ENCODE measurements at regions not wholly inside any gene's neighbourhood (a gene's known extent, or its start where the extent isn't known, plus 50 kb on each side); places are given as distances from the start of the nearest gene placed in this dataset.
A peak's percentile ranks its signal among the peaks of the same experiment; 100 is the strongest.

DNA sequence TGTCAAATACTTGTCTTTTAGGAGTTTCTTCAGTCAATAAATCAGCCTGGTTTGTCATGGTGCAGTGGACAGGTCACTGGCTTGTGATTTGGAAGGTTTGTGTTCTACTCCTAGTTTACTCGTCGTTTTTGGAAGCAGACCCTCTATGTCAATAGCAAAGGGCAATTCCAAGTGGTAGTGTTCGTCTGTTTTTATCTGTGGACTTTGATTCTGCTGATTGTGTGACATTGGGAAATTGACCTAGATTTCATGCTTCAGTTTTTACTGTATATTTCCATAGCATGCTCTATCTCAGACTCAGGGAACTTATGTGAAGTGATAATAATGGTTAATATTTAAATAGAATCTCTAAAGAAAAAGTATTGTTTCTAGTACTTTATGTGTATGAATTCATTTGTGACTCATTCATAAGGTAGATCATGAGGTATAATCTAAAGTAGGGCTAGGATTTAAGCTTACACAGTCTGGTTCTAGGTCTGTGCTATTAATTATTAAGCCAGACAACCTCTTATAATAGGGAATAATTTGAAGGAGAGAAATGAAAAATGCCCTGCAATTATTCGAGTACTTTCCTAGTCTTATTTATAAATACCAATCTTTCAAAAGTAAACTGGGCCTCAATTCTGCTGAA lies 198.1 kb downstream of the REEP3 start:
- Histone ChIP-seq H3K9me3 (replicated peaks; ENCODE audit: insufficient read depth, low read length) (no peaks in the 10 kb centered on the region), H3K27ac (ENCODE audit: low read length) (no peak overlapping the region), H3K9ac (ENCODE audit: low read length) (no peak overlapping the region), H3K4me1 (ENCODE audit: low read length) (no peaks in the 10 kb centered on the region), H3K4me3 (ENCODE audit: low read length) (no peak overlapping the region), H3K27me3 (replicated peaks; ENCODE audit: insufficient read depth, low read length) (no peaks in the 10 kb centered on the region), H3K36me3 (replicated peaks; ENCODE audit: insufficient read depth, low read length) (no peaks in the 10 kb centered on the region), H3K79me2 (ENCODE audit: low read length) (no peaks in the 10 kb centered on the region), H3F3A (ENCODE audit: insufficient read depth, low read length) (no peaks in the 10 kb centered on the region), H3K4me2 (ENCODE audit: low read depth, low read length) (no peak overlapping the region), H3K9me2 (replicated peaks; ENCODE audit: insufficient read depth, low read length) (no peaks in the 10 kb centered on the region), H4K20me1 (ENCODE audit: insufficient read depth, low read length) (no peaks in the 10 kb centered on the region), H2AFZ (ENCODE audit: low read length) (no peak overlapping the region)
- TF ChIP-seq, protein P1, sequence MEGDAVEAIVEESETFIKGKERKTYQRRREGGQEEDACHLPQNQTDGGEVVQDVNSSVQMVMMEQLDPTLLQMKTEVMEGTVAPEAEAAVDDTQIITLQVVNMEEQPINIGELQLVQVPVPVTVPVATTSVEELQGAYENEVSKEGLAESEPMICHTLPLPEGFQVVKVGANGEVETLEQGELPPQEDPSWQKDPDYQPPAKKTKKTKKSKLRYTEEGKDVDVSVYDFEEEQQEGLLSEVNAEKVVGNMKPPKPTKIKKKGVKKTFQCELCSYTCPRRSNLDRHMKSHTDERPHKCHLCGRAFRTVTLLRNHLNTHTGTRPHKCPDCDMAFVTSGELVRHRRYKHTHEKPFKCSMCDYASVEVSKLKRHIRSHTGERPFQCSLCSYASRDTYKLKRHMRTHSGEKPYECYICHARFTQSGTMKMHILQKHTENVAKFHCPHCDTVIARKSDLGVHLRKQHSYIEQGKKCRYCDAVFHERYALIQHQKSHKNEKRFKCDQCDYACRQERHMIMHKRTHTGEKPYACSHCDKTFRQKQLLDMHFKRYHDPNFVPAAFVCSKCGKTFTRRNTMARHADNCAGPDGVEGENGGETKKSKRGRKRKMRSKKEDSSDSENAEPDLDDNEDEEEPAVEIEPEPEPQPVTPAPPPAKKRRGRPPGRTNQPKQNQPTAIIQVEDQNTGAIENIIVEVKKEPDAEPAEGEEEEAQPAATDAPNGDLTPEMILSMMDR (IDR thresholded peaks at IDR 0.05; ENCODE audit: low read length) = no peak
- TF ChIP-seq EZH2phosphoT487 (IDR thresholded peaks at IDR 0.05; ENCODE audit: low read length) (no peak), EZH2 (optimal IDR thresholded peaks at IDR 0.05; ENCODE audit: low read depth, low read length) (no peak)
- DNase-seq = no peak

DNA sequence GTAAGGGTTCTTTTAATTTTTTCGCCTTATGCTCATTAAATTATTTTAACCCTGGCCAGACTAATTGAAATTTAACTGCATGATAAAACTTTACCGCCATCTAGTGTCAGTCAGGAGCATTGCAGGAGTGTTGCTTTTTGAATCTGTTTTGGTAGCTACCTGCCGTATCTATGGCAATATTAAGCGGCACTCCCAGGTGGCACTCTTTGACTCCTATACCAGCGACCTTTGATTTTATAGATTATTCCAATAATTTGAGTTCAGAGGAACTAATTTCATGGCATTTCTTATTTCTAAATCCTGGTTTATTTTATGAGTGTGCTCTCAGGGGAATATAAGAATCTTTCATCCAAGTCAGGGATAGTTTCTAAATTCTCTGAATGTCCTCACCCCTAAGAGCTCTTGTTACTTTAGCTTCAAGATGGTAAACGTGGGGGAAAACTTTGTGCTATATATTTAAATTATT lies 198.9 kb downstream of the REEP3 start:
- Histone ChIP-seq H2AFZ (ENCODE audit: low read length) (no peak overlapping the region), H3K36me3 (replicated peaks; ENCODE audit: insufficient read depth, low read length) (no peaks in the 10 kb centered on the region), H3K27me3 (replicated peaks; ENCODE audit: insufficient read depth, low read length) (no peaks in the 10 kb centered on the region), H3K4me2 (ENCODE audit: low read depth, low read length) (no peak overlapping the region), H3K4me1 (ENCODE audit: low read length) (no peaks in the 10 kb centered on the region), H3F3A (ENCODE audit: insufficient read depth, low read length) (no peaks in the 10 kb centered on the region), H3K9ac (ENCODE audit: low read length) (no peak overlapping the region), H3K4me3 (ENCODE audit: low read length) (no peak overlapping the region), H3K79me2 (ENCODE audit: low read length) (no peaks in the 10 kb centered on the region), H3K27ac (ENCODE audit: low read length) (no peak overlapping the region), H4K20me1 (ENCODE audit: insufficient read depth, low read length) (no peaks in the 10 kb centered on the region), H3K9me3 (replicated peaks; ENCODE audit: insufficient read depth, low read length) (no peaks in the 10 kb centered on the region), H3K9me2 (replicated peaks; ENCODE audit: insufficient read depth, low read length) (no peaks in the 10 kb centered on the region)
- no peak for TF ChIP-seq EZH2 (optimal IDR thresholded peaks at IDR 0.05; ENCODE audit: low read depth, low read length)
- TF ChIP-seq, protein P1 (IDR thresholded peaks at IDR 0.05; ENCODE audit: low read length) = peak; percentile 87
- DNase-seq = peak; percentile 62

DNA sequence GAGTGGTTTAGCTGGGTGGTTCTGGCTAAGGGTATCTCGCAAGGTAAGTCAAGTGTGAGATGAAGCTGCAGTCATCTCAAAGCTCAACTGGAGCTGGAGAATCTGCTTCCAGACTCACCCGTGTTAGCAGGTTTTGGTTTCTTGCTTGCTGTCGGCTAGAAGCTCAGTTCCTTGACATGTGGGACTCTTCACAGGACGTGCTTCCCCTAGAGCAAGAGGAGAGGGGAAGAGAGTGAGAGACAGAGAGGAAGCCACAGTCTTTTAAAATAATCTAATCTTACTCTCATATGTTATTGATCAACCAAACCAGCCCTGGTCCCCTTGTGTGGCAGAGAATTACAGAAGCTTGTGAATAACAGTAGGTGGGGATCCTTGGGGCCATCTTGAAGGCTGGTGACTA lies 199.5 kb downstream of the REEP3 start:
- Histone ChIP-seq H3K4me1 (ENCODE audit: low read length) (no peaks in the 10 kb centered on the region), H3K36me3 (replicated peaks; ENCODE audit: insufficient read depth, low read length) (no peaks in the 10 kb centered on the region), H3K79me2 (ENCODE audit: low read length) (no peaks in the 10 kb centered on the region), H3K9ac (ENCODE audit: low read length) (no peak overlapping the region), H3K27ac (ENCODE audit: low read length) (no peak overlapping the region), H3K4me2 (ENCODE audit: low read depth, low read length) (no peak overlapping the region), H3K9me2 (replicated peaks; ENCODE audit: insufficient read depth, low read length) (no peaks in the 10 kb centered on the region), H3F3A (ENCODE audit: insufficient read depth, low read length) (no peaks in the 10 kb centered on the region), H3K9me3 (replicated peaks; ENCODE audit: insufficient read depth, low read length) (no peaks in the 10 kb centered on the region), H4K20me1 (ENCODE audit: insufficient read depth, low read length) (no peaks in the 10 kb centered on the region), H3K4me3 (ENCODE audit: low read length) (no peak overlapping the region), H3K27me3 (replicated peaks; ENCODE audit: insufficient read depth, low read length) (no peaks in the 10 kb centered on the region), H2AFZ (ENCODE audit: low read length) (no peak overlapping the region)
- DNase-seq = no peak
- TF ChIP-seq EZH2 (optimal IDR thresholded peaks at IDR 0.05; ENCODE audit: low read depth, low read length) (no peak), EZH2phosphoT487 (IDR thresholded peaks at IDR 0.05; ENCODE audit: low read length) (no peak)
- TF ChIP-seq, protein P1 (IDR thresholded peaks at IDR 0.05; ENCODE audit: low read length) = no peak

Measured in MM.1S (cell line).